RWPE1 (cell line): ENCODE measurements at regions not wholly inside any gene's neighbourhood (a gene's known extent, or its start where the extent isn't known, plus 50 kb on each side); places are given as distances from the start of the nearest gene placed in this dataset.

Experiments
- CTCF ChIA-PET: fragments of 350-600 bp; sonication (Branson Sonifier 250); formaldehyde crosslinking; extraction: SDS; loops from one replicate; lab custom pipeline; 2021; lab: Yijun Ruan, JAX
- POLR2A ChIA-PET: fragments of 400-600 bp; formaldehyde crosslinking; extraction: SDS; loops from one replicate; lab custom pipeline; 2020; ENCODE audit warnings: antibody characterized with exemption; ENCODE audit not compliant: low non-redundant PET; lab: Yijun Ruan, JAX
- DNase-seq: peaks from one replicate; pipeline ENCODE4 v3.0.0; 2012; ENCODE audit warnings: low spot score
- H3K27ac ChIP-seq: fragments of 450-650 bp; 2 replicates; pipeline ENCODE4 v1.5.1; 2017
- TF ChIP-seq, protein P1 (sequence below): fragments of 450-650 bp; conservative IDR thresholded peaks from 2 replicates; pipeline ENCODE4 v1.5.1; 2017; ENCODE audit warnings: low read depth, mild to moderate bottlenecking

DNA sequence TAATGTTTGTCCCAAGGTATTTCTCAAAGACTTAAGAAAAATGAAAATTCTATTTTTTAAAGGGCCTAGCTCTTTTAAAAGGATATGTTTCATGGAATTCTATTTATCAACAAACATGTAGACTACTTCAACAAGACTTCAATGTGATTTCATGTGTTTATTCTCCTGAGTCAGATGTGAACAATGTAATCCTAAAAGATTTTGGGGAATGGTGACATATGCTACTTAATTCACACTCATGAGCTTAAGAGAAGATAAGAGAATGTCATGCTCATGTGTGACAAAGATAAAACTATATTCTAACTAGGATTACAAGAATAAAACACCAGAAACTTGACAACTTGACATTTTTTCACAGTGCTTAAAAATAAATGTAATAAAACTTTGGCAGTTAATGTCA is 127.5 kb downstream of the TES start:
- TF ChIP-seq, protein P1, sequence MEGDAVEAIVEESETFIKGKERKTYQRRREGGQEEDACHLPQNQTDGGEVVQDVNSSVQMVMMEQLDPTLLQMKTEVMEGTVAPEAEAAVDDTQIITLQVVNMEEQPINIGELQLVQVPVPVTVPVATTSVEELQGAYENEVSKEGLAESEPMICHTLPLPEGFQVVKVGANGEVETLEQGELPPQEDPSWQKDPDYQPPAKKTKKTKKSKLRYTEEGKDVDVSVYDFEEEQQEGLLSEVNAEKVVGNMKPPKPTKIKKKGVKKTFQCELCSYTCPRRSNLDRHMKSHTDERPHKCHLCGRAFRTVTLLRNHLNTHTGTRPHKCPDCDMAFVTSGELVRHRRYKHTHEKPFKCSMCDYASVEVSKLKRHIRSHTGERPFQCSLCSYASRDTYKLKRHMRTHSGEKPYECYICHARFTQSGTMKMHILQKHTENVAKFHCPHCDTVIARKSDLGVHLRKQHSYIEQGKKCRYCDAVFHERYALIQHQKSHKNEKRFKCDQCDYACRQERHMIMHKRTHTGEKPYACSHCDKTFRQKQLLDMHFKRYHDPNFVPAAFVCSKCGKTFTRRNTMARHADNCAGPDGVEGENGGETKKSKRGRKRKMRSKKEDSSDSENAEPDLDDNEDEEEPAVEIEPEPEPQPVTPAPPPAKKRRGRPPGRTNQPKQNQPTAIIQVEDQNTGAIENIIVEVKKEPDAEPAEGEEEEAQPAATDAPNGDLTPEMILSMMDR = no peak
- DNase-seq = no peak
- CTCF ChIA-PET = no interaction called here
- POLR2A ChIA-PET = no interaction called here
- H3K27ac ChIP-seq = no peak overlapping the region

- no peak for DNase-seq
- ChIA-PET POLR2A (no interaction called here), CTCF (interaction anchor here (0.9 kb wide), 1 partner anchor 11 kb away, joined by 4 read pairs; no protein-coding TSS in a partner anchor)
- no peak overlapping the region for H3K27ac ChIP-seq
- TF ChIP-seq, protein P1 = no peak
These were observed 129.2 kb downstream of the TES start for GRCh38 chr7:116339564-116339963.

DNA sequence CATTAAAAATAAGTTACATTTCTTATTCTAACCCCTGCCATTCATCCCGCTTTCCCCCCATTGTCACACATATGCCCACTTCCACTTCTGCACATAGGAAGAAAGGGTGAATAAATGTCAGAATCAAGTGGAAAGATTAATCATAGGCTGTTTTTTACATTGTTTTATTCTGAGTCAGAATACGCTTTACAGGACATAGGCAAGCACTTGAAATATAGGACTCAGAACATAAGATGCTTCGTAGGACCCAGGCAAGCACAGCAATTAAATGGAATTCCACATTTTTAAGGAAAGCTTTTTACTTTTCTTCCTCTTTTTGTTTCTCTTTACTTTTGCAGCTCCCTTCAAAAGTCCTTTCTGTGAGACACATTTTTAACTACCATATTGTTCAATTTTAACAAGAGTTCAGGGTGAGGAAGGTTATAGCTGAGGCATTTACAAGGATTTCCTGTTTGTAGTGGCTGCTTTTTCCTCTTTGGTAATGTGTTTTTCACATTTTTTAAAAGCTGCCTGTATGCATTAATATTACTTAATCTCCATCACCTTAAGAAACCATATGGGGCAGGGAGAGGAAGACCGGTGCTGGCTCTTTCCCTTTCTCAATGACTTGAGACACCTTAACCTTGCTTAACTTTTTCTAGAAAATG is 130.0 kb downstream of the TES start:
- DNase-seq = peak; percentile 20
- TF ChIP-seq, protein P1 = no peak
- ChIA-PET CTCF (interaction anchor here (0.7 to 0.9 kb wide), 2 partner anchors 12 to 67 kb away, joined by 3 to 4 read pairs; no protein-coding TSS in a partner anchor), POLR2A (no interaction called here)
- H3K27ac ChIP-seq = no peak overlapping the region

GRCh38 chr7:116340943-116341907 is 130.9 kb downstream of the TES start:
- POLR2A ChIA-PET = no interaction called here
- TF ChIP-seq, protein P1 = no peak
- DNase-seq = no peak
- CTCF ChIA-PET = interaction anchor here (0.7 kb wide), 1 partner anchor 68 kb away, joined by 3 read pairs; no protein-coding TSS in a partner anchor
- no peak overlapping the region for H3K27ac ChIP-seq

GRCh38 chr7:116342125-116342524 is 131.8 kb downstream of the TES start:
- TF ChIP-seq, protein P1 = no peak
- H3K27ac ChIP-seq = no peak overlapping the region
- ChIA-PET POLR2A (no interaction called here), CTCF (no interaction called here)
- DNase-seq = no peak

DNA sequence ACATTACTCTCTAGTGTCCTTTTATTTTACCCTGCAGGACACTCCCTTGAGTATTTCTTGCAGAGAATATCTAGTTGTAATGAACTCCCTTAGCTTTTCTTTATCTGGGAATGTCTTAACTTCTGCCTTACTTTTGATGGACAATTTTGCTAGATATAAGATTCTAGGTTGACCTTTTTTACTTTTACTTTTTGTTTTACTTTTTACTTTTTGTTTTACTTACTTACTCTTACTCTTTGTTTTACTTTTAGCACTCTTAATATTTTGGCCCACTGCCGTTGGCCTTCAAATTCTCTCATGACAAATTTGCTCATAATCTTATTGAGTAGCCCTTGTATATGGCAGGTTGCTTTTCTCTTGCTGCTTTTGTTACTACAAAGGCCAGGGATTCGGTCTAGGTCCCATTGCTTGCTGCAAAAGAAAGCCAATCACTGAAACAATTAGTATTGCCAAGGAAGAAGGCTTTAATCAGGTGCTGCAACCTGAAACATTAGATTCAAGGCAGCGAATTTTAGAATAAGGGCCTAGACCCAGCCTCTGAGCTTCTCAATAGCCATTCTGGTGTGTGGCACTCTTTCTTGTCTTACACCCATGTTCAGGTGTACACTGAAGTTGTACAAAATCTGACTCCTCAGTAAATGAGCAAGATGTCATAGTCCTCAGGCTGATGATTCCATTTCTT is 137.0 kb downstream of the TES start:
- no peak for DNase-seq
- H3K27ac ChIP-seq = no peak overlapping the region
- CTCF ChIA-PET = interaction anchor here (0.7 kb wide), 1 partner anchor 406 kb away, joined by 4 read pairs; no protein-coding TSS in a partner anchor

More for the DNA sequence above, 137.0 kb downstream of the TES start:
- POLR2A ChIA-PET = no interaction called here
- TF ChIP-seq, protein P1 = no peak
